WTC11 (cell line): ENCODE measurements at regions not wholly inside any gene's neighbourhood (a gene's known extent, or its start where the extent isn't known, plus 50 kb on each side); places are given as distances from the start of the nearest gene placed in this dataset.

Source experiments
- ATAC-seq: fragments of 200-7000 bp; cut with Tn5 transposase; 2 replicates; pipeline ENCODE4 v1.10.0; 2021; ENCODE audit warnings: mild to moderate bottlenecking, moderate library complexity
- CTCF ChIA-PET: fragments of 300-600 bp; sonication (Branson Sonifier 250); formaldehyde crosslinking; loops from one replicate; lab custom pipeline; 2021; ENCODE audit warnings: antibody characterized with exemption; lab: Charles Lee
- POLR2A ChIA-PET: fragments of 350-600 bp; sonication (Branson Sonifier 250); formaldehyde crosslinking; loops from one replicate; lab custom pipeline; 2021; ENCODE audit warnings: antibody characterized with exemption; lab: Charles Lee
- DNase-seq: peaks from one replicate; pipeline ENCODE4 v3.0.0; 2021; ENCODE audit warnings: low spot score
- H3K27ac Mint-ChIP-seq: 2 replicates; pipeline ENCODE4 v1.8.0; 2021; ENCODE audit warnings: mixed read lengths
- H3K27me3 Mint-ChIP-seq: 2 replicates; pipeline ENCODE4 v1.8.0; 2021; ENCODE audit warnings: low read depth, mild to moderate bottlenecking, moderate library complexity, mixed read lengths
- H3K36me3 Mint-ChIP-seq: 2 replicates; pipeline ENCODE4 v1.8.0; 2021; ENCODE audit warnings: mixed read lengths
- H3K4me1 Mint-ChIP-seq: 2 replicates; pipeline ENCODE4 v1.8.0; 2022; ENCODE audit warnings: mixed read lengths
- H3K4me3 Mint-ChIP-seq: 2 replicates; pipeline ENCODE4 v1.8.0; 2021; ENCODE audit warnings: mild to moderate bottlenecking, moderate library complexity, mixed read lengths
- H3K9me3 Mint-ChIP-seq: 2 replicates; pipeline ENCODE4 v1.8.0; 2021; ENCODE audit warnings: mixed read lengths
- ATF1 ChIP-seq: sonication (generic); formaldehyde crosslinking; IDR thresholded peaks from 2 replicates; pipeline ENCODE4 v1.8.1; 2023; ENCODE audit warnings: mild to moderate bottlenecking, moderate library complexity, missing genetic modification reagents
- CREM ChIP-seq: sonication (generic); formaldehyde crosslinking; IDR thresholded peaks from 2 replicates; pipeline ENCODE4 v1.8.1; 2022; ENCODE audit warnings: mild to moderate bottlenecking, missing genetic modification reagents, moderate library complexity
- EMX1 ChIP-seq: fragments of 250-450 bp; sonication (Bioruptor Pico); IDR thresholded peaks from 2 replicates; pipeline ENCODE4 v1.8.0; 2021; ENCODE audit warnings: mild to moderate bottlenecking
- FOXK1 ChIP-seq: sonication (generic); formaldehyde crosslinking; IDR thresholded peaks from 2 replicates; pipeline ENCODE4 v1.8.0; 2022; ENCODE audit warnings: mild to moderate bottlenecking, moderate library complexity, missing genetic modification reagents
- GABPB1 ChIP-seq: sonication (generic); formaldehyde crosslinking; IDR thresholded peaks from 2 replicates; pipeline ENCODE4 v1.8.1; 2023; ENCODE audit warnings: mild to moderate bottlenecking, missing genetic modification reagents
- KAT7 ChIP-seq: sonication (generic); formaldehyde crosslinking; IDR thresholded peaks from 2 replicates; pipeline ENCODE4 v1.8.1; 2023; ENCODE audit warnings: missing genetic modification reagents, mild to moderate bottlenecking, borderline replicate concordance
- MAX ChIP-seq: sonication (generic); formaldehyde crosslinking; IDR thresholded peaks from 2 replicates; pipeline ENCODE4 v1.8.0; 2022; ENCODE audit warnings: mild to moderate bottlenecking, missing genetic modification reagents
- MXD4 ChIP-seq: fragments of 250-450 bp; sonication (Bioruptor Pico); IDR thresholded peaks from 2 replicates; pipeline ENCODE4 v1.8.0; 2021; ENCODE audit warnings: mild to moderate bottlenecking, moderate library complexity, borderline replicate concordance
- NR2C2 ChIP-seq: sonication (generic); formaldehyde crosslinking; IDR thresholded peaks from 2 replicates; pipeline ENCODE4 v1.8.0; 2022; ENCODE audit warnings: mild to moderate bottlenecking, missing genetic modification reagents
- RELA ChIP-seq: sonication (generic); formaldehyde crosslinking; IDR thresholded peaks from 2 replicates; pipeline ENCODE4 v1.8.1; 2022; ENCODE audit warnings: missing genetic modification reagents, mild to moderate bottlenecking, borderline replicate concordance
- SMAD4 ChIP-seq: sonication (generic); formaldehyde crosslinking; IDR thresholded peaks from 2 replicates; pipeline ENCODE4 v1.8.0; 2022; ENCODE audit warnings: mild to moderate bottlenecking, missing genetic modification reagents
- TCF7 ChIP-seq: sonication (generic); formaldehyde crosslinking; IDR thresholded peaks from 2 replicates; pipeline ENCODE4 v1.8.0; 2022; ENCODE audit warnings: mild to moderate bottlenecking, low read depth, missing genetic modification reagents, moderate library complexity
- ZNF263 ChIP-seq: sonication (generic); formaldehyde crosslinking; IDR thresholded peaks from 2 replicates; pipeline ENCODE4 v1.8.1; 2022; ENCODE audit warnings: low read depth, mild to moderate bottlenecking, moderate library complexity, missing genetic modification reagents
- ZNF396 ChIP-seq: fragments of 250-450 bp; sonication (Bioruptor Pico); IDR thresholded peaks from 2 replicates; pipeline ENCODE4 v1.8.0; 2021; ENCODE audit warnings: mild to moderate bottlenecking, moderate library complexity, borderline replicate concordance
- ZNF425 ChIP-seq: fragments of 250-450 bp; sonication (Bioruptor Pico); conservative IDR thresholded peaks from 2 replicates; pipeline ENCODE4 v1.9.0; 2021; ENCODE audit warnings: mild to moderate bottlenecking
- TF ChIP-seq, protein P1 (sequence below): sonication (generic); formaldehyde crosslinking; conservative IDR thresholded peaks from 2 replicates; pipeline ENCODE4 v1.8.1; 2022; ENCODE audit warnings: mild to moderate bottlenecking, missing genetic modification reagents
- TF ChIP-seq, protein P2 (sequence below): sonication (generic); formaldehyde crosslinking; IDR thresholded peaks from 2 replicates; pipeline ENCODE4 v1.8.1; 2023; ENCODE audit warnings: mild to moderate bottlenecking, missing genetic modification reagents, borderline replicate concordance
- TF ChIP-seq, protein P3 (sequence below): fragments of 250-450 bp; sonication (Bioruptor Pico); IDR thresholded peaks from 2 replicates; pipeline ENCODE4 v1.9.0; 2021; ENCODE audit warnings: mild to moderate bottlenecking
- TF ChIP-seq, protein P4 (sequence below): sonication (generic); formaldehyde crosslinking; IDR thresholded peaks from 2 replicates; pipeline ENCODE4 v1.8.1; 2023; ENCODE audit warnings: mild to moderate bottlenecking, missing genetic modification reagents, moderate library complexity
- TF ChIP-seq, protein P5 (sequence below): sonication (generic); formaldehyde crosslinking; IDR thresholded peaks from 2 replicates; pipeline ENCODE4 v1.8.0; 2022; ENCODE audit warnings: mild to moderate bottlenecking, missing genetic modification reagents

DNA sequence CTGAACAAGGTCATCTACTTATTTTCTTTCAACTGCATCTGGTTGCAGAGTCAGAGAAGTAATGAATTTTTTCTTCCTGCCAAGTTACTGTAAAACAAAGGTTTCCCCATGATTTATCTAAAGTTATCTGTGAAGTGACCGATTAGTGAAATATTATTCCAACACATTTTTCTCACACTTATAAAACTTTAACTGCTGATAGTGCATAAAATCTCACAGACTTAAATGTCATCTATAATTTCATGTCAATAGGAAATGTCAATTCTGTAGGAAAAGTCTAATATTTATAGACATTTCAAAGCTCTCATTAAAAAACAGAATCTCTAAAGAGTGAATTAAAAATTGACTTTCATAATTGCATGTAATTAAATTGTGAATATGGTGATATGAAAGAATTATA lies 397.2 kb downstream of the SLITRK1 start:
- Mint-ChIP-seq H3K4me3 (no peak overlapping the region), H3K27me3 (no peaks in the 10 kb centered on the region)
- CTCF ChIA-PET, result no interaction called here
- TF ChIP-seq ZNF425 (CRISPR knock-in tag), result no peak
- no peak for TF ChIP-seq MAX (CRISPR knock-in tag)
- TF ChIP-seq, protein P1, sequence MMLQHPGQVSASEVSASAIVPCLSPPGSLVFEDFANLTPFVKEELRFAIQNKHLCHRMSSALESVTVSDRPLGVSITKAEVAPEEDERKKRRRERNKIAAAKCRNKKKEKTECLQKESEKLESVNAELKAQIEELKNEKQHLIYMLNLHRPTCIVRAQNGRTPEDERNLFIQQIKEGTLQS (CRISPR knock-in tag), result no peak
- TF ChIP-seq MXD4 (CRISPR knock-in tag), result no peak
- TF ChIP-seq, protein P2, sequence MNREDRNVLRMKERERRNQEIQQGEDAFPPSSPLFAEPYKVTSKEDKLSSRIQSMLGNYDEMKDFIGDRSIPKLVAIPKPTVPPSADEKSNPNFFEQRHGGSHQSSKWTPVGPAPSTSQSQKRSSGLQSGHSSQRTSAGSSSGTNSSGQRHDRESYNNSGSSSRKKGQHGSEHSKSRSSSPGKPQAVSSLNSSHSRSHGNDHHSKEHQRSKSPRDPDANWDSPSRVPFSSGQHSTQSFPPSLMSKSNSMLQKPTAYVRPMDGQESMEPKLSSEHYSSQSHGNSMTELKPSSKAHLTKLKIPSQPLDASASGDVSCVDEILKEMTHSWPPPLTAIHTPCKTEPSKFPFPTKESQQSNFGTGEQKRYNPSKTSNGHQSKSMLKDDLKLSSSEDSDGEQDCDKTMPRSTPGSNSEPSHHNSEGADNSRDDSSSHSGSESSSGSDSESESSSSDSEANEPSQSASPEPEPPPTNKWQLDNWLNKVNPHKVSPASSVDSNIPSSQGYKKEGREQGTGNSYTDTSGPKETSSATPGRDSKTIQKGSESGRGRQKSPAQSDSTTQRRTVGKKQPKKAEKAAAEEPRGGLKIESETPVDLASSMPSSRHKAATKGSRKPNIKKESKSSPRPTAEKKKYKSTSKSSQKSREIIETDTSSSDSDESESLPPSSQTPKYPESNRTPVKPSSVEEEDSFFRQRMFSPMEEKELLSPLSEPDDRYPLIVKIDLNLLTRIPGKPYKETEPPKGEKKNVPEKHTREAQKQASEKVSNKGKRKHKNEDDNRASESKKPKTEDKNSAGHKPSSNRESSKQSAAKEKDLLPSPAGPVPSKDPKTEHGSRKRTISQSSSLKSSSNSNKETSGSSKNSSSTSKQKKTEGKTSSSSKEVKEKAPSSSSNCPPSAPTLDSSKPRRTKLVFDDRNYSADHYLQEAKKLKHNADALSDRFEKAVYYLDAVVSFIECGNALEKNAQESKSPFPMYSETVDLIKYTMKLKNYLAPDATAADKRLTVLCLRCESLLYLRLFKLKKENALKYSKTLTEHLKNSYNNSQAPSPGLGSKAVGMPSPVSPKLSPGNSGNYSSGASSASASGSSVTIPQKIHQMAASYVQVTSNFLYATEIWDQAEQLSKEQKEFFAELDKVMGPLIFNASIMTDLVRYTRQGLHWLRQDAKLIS (CRISPR knock-in tag), result no peak
- TF ChIP-seq ZNF263 (CRISPR knock-in tag), result no peak
- TF ChIP-seq RELA (CRISPR knock-in tag), result no peak
- TF ChIP-seq CREM (CRISPR knock-in tag), result no peak
- no peak for TF ChIP-seq NR2C2
- no peak for TF ChIP-seq SMAD4 (CRISPR knock-in tag)
- TF ChIP-seq FOXK1 (CRISPR knock-in tag), result no peak
- TF ChIP-seq, protein P3, sequence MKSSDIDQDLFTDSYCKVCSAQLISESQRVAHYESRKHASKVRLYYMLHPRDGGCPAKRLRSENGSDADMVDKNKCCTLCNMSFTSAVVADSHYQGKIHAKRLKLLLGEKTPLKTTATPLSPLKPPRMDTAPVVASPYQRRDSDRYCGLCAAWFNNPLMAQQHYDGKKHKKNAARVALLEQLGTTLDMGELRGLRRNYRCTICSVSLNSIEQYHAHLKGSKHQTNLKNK (CRISPR knock-in tag), result no peak
- TF ChIP-seq, protein P4, sequence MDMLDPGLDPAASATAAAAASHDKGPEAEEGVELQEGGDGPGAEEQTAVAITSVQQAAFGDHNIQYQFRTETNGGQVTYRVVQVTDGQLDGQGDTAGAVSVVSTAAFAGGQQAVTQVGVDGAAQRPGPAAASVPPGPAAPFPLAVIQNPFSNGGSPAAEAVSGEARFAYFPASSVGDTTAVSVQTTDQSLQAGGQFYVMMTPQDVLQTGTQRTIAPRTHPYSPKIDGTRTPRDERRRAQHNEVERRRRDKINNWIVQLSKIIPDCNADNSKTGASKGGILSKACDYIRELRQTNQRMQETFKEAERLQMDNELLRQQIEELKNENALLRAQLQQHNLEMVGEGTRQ (CRISPR knock-in tag), result no peak
- no peak for TF ChIP-seq ATF1 (CRISPR knock-in tag)
- no peak for TF ChIP-seq ZNF396 (CRISPR knock-in tag)
- TF ChIP-seq GABPB1 (CRISPR knock-in tag), result no peak
- TF ChIP-seq, all 79 proteins: peak for 0
- Mint-ChIP-seq H3K9me3 (peaks cover 5% of the 10 kb centered on the region; the same call in 1 of the 2 replicates), H3K27ac (no peak overlapping the region), H3K36me3 (no peaks in the 10 kb centered on the region), H3K4me1 (no peaks in the 10 kb centered on the region)
- POLR2A ChIA-PET, result no interaction called here
- no peak for DNase-seq
- no peak for ATAC-seq

GRCh38 chr13:83471011-83471410 lies 411.3 kb downstream of the SLITRK1 start:
- no peaks in the 10 kb centered on the region for H3K36me3 Mint-ChIP-seq
- CTCF ChIA-PET, result no interaction called here
- ATAC-seq (no peak), DNase-seq (no peak)
- H3K9me3 Mint-ChIP-seq, result peaks cover 12% of the 10 kb centered on the region
- POLR2A ChIA-PET, result no interaction called here
- no peaks in the 10 kb centered on the region for H3K27me3 Mint-ChIP-seq
- H3K4me1 Mint-ChIP-seq, result no peaks in the 10 kb centered on the region
- TF ChIP-seq EMX1 (CRISPR knock-in tag) (no peak), KAT7 (CRISPR knock-in tag) (no peak), TCF7 (CRISPR knock-in tag) (no peak), GABPB1 (CRISPR knock-in tag) (no peak), ZNF263 (CRISPR knock-in tag) (no peak)
- TF ChIP-seq, protein P5, sequence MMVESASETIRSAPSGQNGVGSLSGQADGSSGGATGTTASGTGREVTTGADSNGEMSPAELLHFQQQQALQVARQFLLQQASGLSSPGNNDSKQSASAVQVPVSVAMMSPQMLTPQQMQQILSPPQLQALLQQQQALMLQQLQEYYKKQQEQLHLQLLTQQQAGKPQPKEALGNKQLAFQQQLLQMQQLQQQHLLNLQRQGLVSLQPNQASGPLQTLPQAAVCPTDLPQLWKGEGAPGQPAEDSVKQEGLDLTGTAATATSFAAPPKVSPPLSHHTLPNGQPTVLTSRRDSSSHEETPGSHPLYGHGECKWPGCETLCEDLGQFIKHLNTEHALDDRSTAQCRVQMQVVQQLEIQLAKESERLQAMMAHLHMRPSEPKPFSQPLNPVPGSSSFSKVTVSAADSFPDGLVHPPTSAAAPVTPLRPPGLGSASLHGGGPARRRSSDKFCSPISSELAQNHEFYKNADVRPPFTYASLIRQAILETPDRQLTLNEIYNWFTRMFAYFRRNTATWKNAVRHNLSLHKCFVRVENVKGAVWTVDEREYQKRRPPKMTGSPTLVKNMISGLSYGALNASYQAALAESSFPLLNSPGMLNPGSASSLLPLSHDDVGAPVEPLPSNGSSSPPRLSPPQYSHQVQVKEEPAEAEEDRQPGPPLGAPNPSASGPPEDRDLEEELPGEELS, result no peak
- TF ChIP-seq, all 79 proteins: peak for 0
- no peak overlapping the region for H3K27ac Mint-ChIP-seq
- no peak overlapping the region for H3K4me3 Mint-ChIP-seq
